NCI-H345 (cell line): ENCODE measurements at regions not wholly inside any gene's neighbourhood (a gene's known extent, or its start where the extent isn't known, plus 50 kb on each side); places are given as distances from the start of the nearest gene placed in this dataset.

ENCODE experiments used
- DNase-seq: peaks from one replicate; lab custom pipeline; 2025; lab: John Stamatoyannopoulos, UW

DNA sequence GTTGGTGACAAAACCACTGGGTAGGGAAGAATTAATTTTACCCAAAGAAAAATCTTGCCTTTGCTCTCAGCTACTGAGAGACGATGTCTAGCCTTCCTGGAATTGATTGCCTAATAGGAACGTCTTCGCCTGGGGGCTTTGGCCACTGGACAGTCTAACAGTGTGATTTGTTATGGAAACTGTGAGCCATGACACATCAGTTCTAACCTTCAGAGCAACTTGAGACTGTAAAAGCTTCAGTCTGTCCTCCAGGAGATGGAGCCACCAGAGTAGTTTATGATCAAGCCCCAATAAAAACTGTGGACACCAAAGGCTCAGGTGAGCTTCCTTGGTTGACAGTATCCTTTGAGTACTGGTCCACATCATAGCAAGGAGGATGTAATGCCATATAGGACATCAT, 235.8 kb upstream of the TMCO5A start:
- no peak for DNase-seq

DNA sequence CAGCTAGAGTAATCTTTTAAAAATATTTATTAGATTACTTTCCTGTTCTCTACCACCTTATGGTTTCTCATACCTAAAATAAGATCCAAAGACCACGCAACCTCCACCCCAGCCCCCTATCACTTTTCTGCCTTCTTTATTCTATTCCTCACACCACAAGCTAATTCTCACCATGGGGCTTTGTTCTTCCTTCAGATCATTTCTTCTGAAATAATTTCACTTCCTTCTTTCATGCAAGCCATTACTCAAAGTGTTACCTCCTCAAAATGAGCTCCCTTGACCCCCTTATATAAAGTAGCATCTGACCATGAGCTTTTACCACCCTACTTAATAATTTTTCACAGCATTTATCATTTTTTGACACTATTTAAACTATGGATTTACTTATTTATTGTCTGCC, 233.2 kb upstream of the TMCO5A start:
- no peak for DNase-seq

DNA sequence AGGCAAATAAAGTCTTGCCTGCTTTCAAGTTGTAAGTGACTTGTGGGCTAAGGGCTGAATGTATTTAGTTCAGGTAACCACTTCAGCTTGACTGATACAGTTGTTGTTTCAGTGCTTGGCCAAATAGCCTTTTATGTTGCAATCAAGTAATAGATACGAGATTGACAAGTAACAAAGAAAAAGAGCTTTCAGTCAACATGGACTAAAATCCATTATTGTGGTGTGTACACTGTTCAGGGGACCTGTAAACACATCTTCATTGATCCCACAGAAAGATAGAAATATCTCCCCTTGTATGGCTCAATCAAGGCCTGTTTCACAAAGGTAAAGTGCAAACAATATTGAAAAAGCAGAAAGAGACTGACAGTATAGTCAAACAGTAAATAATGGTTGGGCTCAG, 224.8 kb upstream of the TMCO5A start:
- peak; percentile 60 for DNase-seq

DNA sequence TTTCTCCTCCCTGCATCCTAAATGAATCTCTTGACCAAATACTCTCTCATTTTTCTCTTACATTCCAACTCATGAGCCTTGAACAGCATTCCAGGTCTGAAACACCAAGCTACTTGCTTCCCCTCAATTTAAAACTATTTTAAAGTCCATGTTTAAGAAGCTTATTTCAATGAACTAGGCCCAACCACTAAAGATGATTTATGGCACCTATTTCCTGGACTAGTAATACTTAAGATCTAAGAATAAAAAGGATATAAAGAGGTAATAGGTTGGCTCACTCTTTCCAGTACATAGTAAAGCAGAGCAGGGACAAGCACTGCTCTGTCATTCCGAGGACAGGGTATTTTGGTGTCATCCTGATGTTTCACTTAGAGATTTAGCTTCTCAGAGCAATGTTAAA, 219.3 kb upstream of the TMCO5A start:
- DNase-seq: no peak

DNA sequence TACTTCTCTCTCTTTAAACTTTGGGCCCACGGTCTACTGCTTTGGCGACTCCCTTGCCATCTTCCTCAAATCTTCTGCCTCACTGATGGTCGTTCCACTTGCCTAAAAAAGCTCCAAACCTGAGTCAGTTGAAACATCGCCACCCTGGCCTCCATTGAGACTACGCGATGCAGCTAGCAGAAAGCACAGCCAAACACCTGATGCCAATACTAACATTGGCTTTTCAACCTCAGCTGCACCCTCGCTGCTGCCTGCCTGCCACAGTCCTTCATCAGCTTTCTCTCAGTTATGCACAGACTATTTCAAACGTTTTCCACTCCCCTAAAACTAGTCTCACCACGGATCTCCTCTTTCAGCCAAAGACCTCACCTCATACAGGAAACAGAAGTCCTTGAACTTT, 214.2 kb upstream of the TMCO5A start:
- no peak for DNase-seq

DNA sequence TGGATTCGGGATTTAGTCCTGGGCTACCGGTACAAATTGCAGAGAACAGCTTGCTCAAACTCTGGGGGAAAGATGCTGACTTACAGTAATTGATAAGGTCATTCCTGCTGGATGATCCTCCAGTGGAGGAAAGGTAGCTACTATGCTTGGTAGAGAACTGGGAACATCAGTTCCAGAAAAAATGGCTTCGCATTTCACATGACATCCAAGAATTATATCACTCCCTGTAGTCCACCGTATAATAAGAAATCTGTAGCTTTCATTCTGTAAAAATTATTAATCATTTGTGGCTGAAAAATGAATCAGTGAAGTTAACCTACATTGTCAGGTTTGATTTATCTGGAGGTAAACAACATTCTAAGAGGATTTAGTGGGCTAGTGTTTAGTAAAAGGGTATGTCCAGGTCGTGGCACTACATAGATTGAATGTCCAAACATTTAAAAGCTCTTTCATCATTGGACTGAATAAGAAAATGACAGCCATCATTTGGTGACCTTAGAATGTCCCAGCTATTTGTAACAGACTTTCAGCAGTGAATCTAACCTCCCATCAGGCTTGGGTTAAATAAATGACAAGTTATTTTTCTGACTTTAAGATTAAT, 203.2 kb upstream of the TMCO5A start:
- DNase-seq: no peak

DNA sequence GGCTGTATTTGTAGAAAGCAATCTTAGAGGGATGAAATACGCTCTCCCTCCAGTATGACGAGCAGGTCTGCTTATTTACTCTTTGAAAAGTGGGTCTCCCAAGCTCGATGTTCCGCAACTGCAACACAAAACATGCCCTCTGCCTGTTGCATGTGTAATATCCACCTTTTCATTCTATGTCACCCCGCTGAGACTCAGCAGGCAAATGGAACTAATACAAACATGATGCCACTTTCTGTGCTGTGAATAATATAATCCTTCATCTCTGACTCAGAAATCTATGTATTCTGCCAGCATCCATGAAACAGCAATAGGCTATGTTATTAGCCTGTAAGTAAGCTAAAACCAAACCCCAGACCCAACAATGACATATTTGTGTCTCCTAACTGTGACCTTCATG, 200.8 kb upstream of the TMCO5A start:
- peak; percentile 46 for DNase-seq

DNA sequence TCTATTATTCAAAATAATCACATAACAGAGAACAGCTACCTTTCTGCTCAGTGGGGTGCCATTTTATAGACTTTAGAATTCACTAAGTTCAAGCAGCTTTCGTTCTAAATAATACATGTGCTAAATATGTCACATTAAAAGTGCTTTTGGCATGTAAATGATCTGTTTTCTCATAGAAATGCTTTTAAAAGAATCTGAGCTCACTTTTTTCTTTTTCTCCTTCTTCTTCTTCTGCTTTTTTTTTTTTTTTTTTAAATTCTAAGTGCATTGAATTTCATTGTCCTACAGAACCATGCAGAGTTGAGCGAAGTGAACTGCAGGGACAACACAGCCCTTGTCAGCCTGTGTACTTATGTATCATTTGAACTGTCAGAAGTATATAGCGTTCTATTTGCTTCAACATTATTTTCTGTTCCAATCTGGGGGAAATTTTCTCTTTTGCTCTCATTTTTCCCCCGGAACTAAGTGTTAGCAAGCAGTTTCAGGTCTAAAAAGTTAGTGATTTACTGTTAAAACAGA, 193.8 kb upstream of the TMCO5A start:
- DNase-seq: no peak

DNA sequence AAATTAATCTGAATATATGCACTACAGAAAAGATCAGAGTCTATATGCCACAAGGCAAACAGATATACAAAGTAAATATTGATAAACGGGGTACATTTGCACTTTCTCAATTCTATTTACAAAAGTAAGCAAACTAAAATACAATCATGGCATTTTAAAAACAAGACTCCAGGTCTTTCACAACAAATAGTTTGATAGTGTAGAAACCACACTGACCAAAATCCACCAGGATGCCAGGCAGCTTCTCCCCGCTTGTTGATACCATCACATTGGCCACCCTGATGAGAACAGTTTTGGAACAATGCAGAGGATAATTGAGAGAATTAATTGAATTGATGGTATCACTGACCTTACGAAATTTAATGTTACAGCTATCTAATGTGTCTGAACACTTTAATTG, 190.6 kb upstream of the TMCO5A start:
- no peak for DNase-seq

DNA sequence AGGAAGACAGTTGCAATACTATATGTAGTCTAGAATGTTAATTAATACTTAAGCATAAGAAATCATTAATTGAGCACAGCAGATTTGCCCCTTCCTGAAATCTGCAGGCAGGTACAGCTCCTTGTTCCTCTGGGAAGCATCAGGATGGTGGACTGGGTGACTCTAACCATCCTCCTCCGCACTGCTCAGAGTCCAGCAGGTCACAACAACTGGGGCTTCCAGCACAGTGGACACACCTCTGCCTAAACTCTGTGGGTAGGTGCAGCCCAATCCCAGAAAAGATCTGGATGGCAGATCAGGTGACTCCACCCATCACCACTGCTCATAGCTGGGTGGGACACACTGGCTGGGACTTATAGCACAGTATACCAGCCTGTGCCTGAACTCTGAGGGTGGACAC, 189.9 kb upstream of the TMCO5A start:
- no peak for DNase-seq

DNA sequence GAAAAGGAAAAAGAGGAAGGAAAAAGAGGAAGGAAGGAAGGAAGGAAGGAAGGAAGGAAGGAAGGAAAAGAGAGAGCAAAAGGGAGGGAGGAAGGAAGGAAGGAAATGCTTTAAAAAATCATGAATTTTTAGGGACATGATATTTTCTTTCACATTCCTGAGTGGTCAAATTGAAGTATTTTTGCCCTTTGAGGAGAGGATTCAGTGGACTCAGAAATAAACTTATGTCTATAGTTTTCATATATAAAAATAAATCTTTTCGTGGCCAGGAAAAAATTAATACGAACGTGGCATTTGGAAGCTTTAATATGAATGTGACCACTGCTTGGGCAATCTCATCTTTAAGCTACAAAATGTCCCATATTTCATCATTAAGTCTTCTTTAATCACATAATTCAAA, 183.0 kb upstream of the TMCO5A start:
- no peak for DNase-seq

DNA sequence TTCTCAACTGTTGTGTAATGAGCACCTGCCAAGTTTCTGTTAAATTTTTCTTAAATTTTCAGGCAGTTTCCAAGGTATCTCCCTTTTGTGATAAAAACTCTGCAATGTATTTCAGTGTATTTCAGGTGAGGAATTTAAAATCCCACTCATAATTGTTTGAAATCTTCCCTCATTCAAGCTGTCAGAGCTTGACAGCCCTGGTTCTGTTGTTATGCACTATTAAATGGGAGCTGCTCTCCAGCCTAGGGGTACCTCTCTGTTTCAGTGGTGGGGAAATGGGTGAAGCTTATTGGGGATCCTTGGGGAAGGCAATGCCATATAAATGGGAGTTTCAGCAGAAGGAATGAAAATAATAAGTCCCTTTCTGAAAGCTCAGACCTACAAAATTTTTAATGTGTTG, 178.0 kb upstream of the TMCO5A start:
- DNase-seq: no peak

DNA sequence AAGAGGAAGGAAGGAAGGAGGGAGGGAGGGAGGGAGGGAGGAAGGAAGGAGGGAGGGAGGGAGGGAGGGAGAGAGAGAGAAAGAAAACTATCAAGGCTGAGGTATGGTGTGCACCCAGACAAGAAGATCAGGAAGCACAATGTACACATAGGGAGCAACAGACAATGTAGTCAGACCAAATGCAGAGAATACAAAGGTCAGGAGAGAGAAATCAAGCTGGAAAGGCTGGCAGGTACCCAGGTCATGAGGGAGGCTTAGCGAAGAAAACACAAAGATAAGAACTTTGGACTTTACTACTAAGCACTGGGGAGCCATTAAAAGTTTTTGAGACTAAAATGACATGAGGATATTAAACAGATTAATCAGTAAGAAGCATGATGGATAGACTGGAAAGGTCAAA, 176.0 kb upstream of the TMCO5A start:
- no peak for DNase-seq

DNA sequence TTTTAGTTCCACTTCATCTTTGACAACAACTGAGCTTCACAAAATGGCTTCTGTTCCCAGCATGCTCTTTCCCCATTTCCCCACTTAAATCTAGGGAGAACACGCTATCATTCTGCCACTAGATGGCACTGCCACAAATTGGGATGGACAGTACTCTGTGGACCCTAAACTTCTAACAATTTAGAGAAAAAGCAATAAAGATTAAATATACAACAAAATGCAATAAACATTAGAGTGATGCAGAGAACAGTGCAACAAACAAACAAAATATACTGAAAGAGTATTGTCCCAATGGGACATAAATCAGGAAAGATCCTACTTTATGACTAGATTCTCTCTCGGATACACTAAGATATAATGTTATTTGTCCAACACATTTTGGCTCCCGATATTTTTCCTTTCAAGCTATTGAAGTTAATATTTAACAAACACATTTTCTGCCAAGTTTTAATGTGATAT, 169.7 kb upstream of the TMCO5A start:
- DNase-seq: peak; percentile 2

DNA sequence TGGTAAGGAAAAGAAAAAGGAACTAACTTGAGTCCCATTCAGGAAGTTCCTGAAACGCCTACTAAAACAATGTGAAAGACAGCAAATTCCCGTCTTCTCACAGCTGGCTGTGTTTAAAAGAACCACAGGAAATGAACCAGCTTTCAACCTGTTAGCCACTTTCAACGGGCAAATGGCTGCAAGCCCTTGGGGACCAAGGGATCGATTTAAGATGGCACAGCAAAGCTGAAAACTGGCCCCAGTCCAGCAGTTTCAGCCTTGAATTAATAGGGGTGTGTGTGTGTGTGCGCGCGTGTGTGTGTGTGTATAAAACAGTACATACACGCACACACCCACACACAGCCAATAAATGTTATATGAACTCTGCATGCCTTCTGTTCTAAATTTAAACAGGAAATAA, 168.7 kb upstream of the TMCO5A start:
- peak; percentile 36 for DNase-seq

DNA sequence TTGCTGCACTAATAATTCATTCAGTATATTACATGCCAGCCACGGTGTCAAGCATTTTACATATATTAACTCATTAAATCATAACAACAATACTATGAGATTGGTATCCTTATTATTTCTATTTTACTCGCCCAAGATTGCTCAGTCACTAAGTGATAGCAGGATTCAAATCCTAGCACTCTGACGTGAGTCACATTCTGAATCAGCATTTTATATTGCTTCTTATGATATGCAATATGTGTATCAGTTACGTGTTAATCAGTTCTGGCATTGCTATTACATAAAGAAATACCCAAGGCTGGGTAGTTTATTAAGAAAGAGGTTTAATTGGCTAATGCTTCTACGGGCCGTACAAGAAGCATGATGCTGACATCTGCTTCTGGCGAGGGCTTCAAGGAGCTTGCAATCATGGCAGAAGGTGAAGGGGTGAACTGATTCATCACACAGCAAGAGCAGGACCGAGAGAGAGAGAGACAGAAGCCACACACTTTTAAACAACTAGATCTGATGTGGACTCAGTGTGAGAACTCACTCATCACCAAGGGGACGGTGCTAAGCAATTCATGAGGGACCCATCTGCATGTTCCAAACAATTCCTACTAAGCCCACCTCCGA, 166.5 kb upstream of the TMCO5A start:
- no peak for DNase-seq

DNA sequence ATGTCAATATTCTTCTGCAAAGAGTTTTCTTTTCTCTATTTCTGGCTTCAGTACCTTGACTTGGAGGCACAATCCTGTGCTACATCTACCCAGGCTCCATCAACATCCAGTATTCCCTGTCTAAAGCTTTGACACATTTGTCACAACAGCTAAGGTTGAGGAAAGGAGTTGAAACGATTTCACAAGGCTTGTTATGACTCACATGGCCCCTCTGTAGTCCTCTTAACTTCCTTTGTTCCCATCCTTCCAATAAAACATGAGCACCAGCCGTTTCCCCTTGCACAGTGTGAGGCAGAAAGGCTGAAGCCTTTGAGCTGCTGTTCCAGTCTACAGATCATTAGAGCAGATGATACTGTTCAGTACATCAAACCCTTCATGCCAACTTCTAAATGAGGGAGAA, 163.0 kb upstream of the TMCO5A start:
- no peak for DNase-seq

DNA sequence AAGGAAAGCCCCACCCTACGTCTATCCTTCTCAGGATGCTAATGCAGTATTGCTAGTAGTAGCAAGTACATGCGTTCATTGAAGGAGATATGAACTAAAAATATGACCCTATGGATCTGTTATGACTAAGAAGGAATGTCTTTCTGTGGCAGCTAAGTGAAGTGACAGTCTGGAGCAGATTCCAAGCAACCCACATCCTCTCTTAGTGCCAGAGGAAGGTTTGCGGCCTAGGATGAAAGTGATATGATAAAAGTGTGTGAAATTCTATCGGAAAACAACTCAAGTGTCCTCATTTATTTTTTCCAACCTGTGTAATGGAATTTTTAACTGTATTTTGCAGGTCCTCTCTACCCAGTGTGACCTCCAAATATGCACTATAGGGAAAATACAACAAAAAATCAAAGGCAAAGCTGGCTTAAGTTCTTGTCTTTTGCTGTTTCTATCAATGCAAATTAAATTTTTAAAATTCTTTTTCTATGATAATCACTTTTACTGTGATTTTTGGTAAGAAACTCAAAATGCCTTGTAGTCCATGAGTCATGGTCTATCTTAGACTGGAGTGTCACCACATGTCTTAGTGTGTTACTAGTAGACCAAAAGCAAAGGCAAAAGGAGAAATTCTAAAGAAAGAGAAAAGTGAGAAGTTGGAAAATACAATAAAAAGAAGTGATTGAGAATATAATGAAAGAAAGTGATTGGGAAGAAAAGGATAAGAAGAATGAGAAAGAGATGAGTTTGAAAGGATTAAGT, 161.2 kb upstream of the TMCO5A start:
- DNase-seq: no peak

DNA sequence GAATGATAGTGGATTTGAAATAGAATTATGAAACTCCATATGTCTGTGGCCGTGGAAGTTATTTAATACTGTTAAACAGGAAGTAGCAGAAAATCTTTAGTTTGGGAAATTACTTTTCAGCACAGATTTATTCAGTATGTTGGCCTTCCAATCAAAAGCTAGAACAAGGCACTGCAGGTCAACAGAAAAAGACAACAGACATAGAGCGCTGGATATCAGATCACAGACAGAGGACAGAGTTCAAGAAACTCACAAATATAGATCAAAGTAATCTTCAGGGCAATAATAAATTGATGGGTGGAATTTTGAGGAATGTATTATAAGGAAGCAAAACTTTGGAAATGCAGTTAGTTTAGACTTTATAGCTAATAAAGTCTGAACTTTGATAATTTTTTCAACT, 159.5 kb upstream of the TMCO5A start:
- no peak for DNase-seq

DNA sequence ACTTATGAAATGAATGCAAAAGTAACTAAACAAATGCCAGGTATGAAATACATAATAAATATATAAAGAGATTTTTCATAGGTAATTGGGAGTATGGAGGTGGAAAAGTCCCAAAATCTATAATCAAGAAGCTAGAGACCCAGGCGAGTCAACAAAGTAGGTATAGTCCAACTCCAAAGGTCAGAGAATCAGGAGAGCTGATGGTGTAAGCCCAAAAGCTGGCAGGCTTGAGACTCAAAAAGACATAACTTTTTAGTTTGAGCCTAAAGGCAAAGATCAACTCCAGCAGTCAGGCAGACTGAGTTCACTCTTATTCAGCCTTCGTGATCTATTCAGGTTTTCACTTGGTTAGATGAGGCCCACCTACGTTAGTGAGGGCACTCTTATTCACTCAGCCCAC, 157.4 kb upstream of the TMCO5A start:
- no peak for DNase-seq

DNA sequence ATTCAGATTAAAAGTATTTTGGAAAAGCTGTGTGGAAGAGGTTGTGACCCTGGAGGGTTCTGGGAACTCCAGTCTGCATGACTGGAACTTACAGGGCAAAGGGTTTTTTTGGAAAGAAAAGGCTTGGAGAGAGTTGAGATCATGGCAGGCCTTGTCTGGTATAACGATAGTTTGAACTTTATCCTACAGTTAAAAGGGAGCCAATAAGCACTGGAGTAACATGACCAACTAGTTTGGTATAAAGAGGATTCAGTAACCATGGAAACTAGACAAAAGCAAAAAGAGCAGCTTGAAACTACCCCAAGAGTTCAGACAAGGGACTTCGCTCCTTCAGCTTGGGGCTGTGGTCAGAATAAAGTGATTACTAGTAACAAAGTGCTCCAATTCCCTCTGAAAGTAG, 151.2 kb upstream of the TMCO5A start:
- no peak for DNase-seq

DNA sequence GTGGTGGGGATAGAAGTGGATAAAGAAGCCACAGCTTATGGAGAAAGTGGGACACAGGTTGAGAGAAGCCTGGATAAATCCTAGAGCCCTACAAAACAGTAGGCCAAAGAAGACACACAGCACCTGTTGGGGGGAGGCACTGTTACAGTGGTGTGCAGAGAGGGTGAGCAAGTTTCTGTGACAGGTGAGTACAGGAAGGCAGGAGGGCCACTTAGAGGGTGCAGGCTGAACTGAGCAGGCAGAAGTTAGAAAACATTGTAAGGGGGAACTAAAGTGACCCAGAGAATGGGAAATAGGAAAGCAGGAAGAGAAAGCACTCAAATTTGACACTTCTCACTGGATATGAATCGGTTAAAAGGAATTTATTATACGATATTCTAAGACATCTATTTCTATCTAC, 146.1 kb upstream of the TMCO5A start:
- DNase-seq: no peak

DNA sequence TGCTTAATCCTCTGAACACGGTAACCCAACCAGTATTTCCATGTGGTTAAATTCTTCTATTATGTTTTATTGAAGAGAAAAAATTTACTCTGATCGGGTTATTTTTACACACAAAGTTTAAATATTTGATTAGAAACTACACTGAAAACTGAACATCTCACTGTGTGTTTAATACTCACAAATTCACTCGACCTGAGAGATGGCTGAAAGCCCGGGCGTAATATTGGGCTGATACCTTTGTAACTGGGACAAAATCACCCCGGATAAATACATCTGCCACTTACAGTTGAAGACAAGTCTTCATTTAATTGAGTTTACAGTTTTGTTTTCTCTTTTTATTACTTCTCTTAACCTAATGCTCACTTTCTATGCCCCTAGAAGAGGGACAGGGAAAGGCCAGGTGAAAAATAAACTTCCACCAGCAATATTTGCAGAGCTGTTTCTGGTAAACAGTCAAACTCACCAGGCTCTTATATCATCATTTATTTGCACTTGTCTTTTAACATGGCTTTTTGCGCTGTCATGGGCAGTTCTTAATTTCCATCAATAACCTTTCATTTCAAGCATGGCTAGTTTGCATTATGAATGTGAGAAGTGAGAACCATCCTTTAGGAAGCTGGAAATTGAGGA, 145.6 kb upstream of the TMCO5A start:
- DNase-seq: peak; percentile 17
